Stimulated activated memory B cell treated with anti-CD40 and anti-IgM and Interleukin-4, amounts not matched to agents 10 μg/mL and 1 μg/mL and 100 μg/mL, for 72 hours (primary cell): ENCODE measurements at regions not wholly inside any gene's neighbourhood (a gene's known extent, or its start where the extent isn't known, plus 50 kb on each side); places are given as distances from the start of the nearest gene placed in this dataset.

Source experiments
- ATAC-seq: fragments of 150-1000 bp; cut with Tn5 transposase; 2 replicates; pipeline ENCODE4 v1.10.0; 2021
- H3K27ac Mint-ChIP-seq: one replicate; pipeline ENCODE4 v1.8.0; 2022; ENCODE audit warnings: mild to moderate bottlenecking, mixed read lengths
- H3K27me3 Mint-ChIP-seq: one replicate; pipeline ENCODE4 v1.8.0; 2022; ENCODE audit warnings: mixed read lengths
- H3K36me3 Mint-ChIP-seq: one replicate; pipeline ENCODE4 v1.8.0; 2022; ENCODE audit warnings: mixed read lengths
- H3K4me1 Mint-ChIP-seq: one replicate; pipeline ENCODE4 v1.8.0; 2022; ENCODE audit warnings: mixed read lengths
- H3K4me3 Mint-ChIP-seq: one replicate; pipeline ENCODE4 v1.8.0; 2022; ENCODE audit warnings: mild to moderate bottlenecking, moderate library complexity, mixed read lengths
- H3K9me3 Mint-ChIP-seq: one replicate; pipeline ENCODE4 v1.8.0; 2022; ENCODE audit warnings: mixed read lengths

- no peaks in the 10 kb centered on the region for H3K9me3 Mint-ChIP-seq
- no peak overlapping the region for H3K27ac Mint-ChIP-seq
- no peaks in the 10 kb centered on the region for H3K36me3 Mint-ChIP-seq
- no peak overlapping the region for H3K4me3 Mint-ChIP-seq
- H3K4me1 Mint-ChIP-seq, result no peaks in the 10 kb centered on the region
- ATAC-seq, result no peak
- H3K27me3 Mint-ChIP-seq, result no peaks in the 10 kb centered on the region
These were observed 440.7 kb upstream of the MMADHC start for GRCh38 chr2:150028322-150028721.

- no peak for ATAC-seq
- Mint-ChIP-seq H3K27ac (no peak overlapping the region), H3K4me1 (no peaks in the 10 kb centered on the region), H3K27me3 (no peaks in the 10 kb centered on the region), H3K4me3 (no peak overlapping the region), H3K9me3 (no peaks in the 10 kb centered on the region), H3K36me3 (no peaks in the 10 kb centered on the region)
These were observed 439.6 kb upstream of the MMADHC start for GRCh38 chr2:150027164-150027563.

- H3K9me3 Mint-ChIP-seq, result no peaks in the 10 kb centered on the region
- H3K27ac Mint-ChIP-seq, result no peak overlapping the region
- H3K36me3 Mint-ChIP-seq, result no peaks in the 10 kb centered on the region
- ATAC-seq, result no peak
- H3K4me3 Mint-ChIP-seq, result no peak overlapping the region
- H3K4me1 Mint-ChIP-seq, result no peaks in the 10 kb centered on the region
- no peaks in the 10 kb centered on the region for H3K27me3 Mint-ChIP-seq
These were observed 436.1 kb upstream of the MMADHC start for GRCh38 chr2:150023663-150024062.

GRCh38 chr2:150023044-150023443 lies 435.5 kb upstream of the MMADHC start:
- no peak overlapping the region for H3K27ac Mint-ChIP-seq
- no peaks in the 10 kb centered on the region for H3K4me1 Mint-ChIP-seq
- no peaks in the 10 kb centered on the region for H3K9me3 Mint-ChIP-seq
- no peaks in the 10 kb centered on the region for H3K27me3 Mint-ChIP-seq
- no peak for ATAC-seq
- H3K4me3 Mint-ChIP-seq, result no peak overlapping the region
- H3K36me3 Mint-ChIP-seq, result no peaks in the 10 kb centered on the region

- no peak for ATAC-seq
- Mint-ChIP-seq H3K27ac (no peak overlapping the region), H3K27me3 (no peaks in the 10 kb centered on the region), H3K4me1 (no peaks in the 10 kb centered on the region), H3K4me3 (no peak overlapping the region), H3K36me3 (no peaks in the 10 kb centered on the region), H3K9me3 (no peaks in the 10 kb centered on the region)
These were observed 433.5 kb upstream of the MMADHC start for GRCh38 chr2:150020937-150021673.

- Mint-ChIP-seq H3K4me3 (no peak overlapping the region), H3K27ac (no peak overlapping the region), H3K27me3 (no peaks in the 10 kb centered on the region), H3K4me1 (no peaks in the 10 kb centered on the region), H3K9me3 (no peaks in the 10 kb centered on the region), H3K36me3 (no peaks in the 10 kb centered on the region)
- no peak for ATAC-seq
These were observed 432.6 kb upstream of the MMADHC start for GRCh38 chr2:150020221-150020620.

- H3K9me3 Mint-ChIP-seq, result peaks cover 4% of the 10 kb centered on the region
- no peak for ATAC-seq
- H3K27ac Mint-ChIP-seq, result no peak overlapping the region
- H3K4me1 Mint-ChIP-seq, result no peaks in the 10 kb centered on the region
- H3K36me3 Mint-ChIP-seq, result no peaks in the 10 kb centered on the region
- H3K27me3 Mint-ChIP-seq, result no peaks in the 10 kb centered on the region
- H3K4me3 Mint-ChIP-seq, result no peak overlapping the region
These were observed 431.5 kb upstream of the MMADHC start for GRCh38 chr2:150019063-150019462.

- Mint-ChIP-seq H3K27me3 (no peaks in the 10 kb centered on the region), H3K4me1 (no peaks in the 10 kb centered on the region), H3K9me3 (peaks cover 4% of the 10 kb centered on the region), H3K4me3 (no peak overlapping the region), H3K36me3 (no peaks in the 10 kb centered on the region), H3K27ac (no peak overlapping the region)
- ATAC-seq, result no peak
These were observed 425.4 kb upstream of the MMADHC start for GRCh38 chr2:150012986-150013385.

GRCh38 chr2:150011161-150011730 lies 423.7 kb upstream of the MMADHC start:
- H3K4me3 Mint-ChIP-seq, result no peak overlapping the region
- H3K36me3 Mint-ChIP-seq, result no peaks in the 10 kb centered on the region

GRCh38 chr2:150008901-150009300 lies 421.3 kb upstream of the MMADHC start:
- Mint-ChIP-seq H3K4me3 (no peak overlapping the region), H3K27me3 (no peaks in the 10 kb centered on the region), H3K36me3 (no peaks in the 10 kb centered on the region), H3K9me3 (no peaks in the 10 kb centered on the region), H3K4me1 (no peaks in the 10 kb centered on the region), H3K27ac (no peak overlapping the region)
- no peak for ATAC-seq

More at GRCh38 chr2:150011161-150011730, 423.7 kb upstream of the MMADHC start:
- peaks cover 4% of the 10 kb centered on the region for H3K9me3 Mint-ChIP-seq
- H3K4me1 Mint-ChIP-seq, result no peaks in the 10 kb centered on the region
- no peak for ATAC-seq
- no peak overlapping the region for H3K27ac Mint-ChIP-seq
- no peaks in the 10 kb centered on the region for H3K27me3 Mint-ChIP-seq

- no peak for ATAC-seq
- H3K36me3 Mint-ChIP-seq, result no peaks in the 10 kb centered on the region
- no peak overlapping the region for H3K27ac Mint-ChIP-seq
- H3K9me3 Mint-ChIP-seq, result no peaks in the 10 kb centered on the region
- no peak overlapping the region for H3K4me3 Mint-ChIP-seq
- no peaks in the 10 kb centered on the region for H3K4me1 Mint-ChIP-seq
- H3K27me3 Mint-ChIP-seq, result no peaks in the 10 kb centered on the region
These were observed 420.3 kb upstream of the MMADHC start for GRCh38 chr2:150007815-150008430.

- Mint-ChIP-seq H3K9me3 (no peaks in the 10 kb centered on the region), H3K4me3 (no peak overlapping the region), H3K4me1 (no peaks in the 10 kb centered on the region), H3K36me3 (no peaks in the 10 kb centered on the region), H3K27ac (no peak overlapping the region), H3K27me3 (no peaks in the 10 kb centered on the region)
- ATAC-seq, result no peak
These were observed 419.0 kb upstream of the MMADHC start for GRCh38 chr2:150006591-150006990.

GRCh38 chr2:150003544-150003943 lies 416.0 kb upstream of the MMADHC start:
- no peaks in the 10 kb centered on the region for H3K4me1 Mint-ChIP-seq
- no peak overlapping the region for H3K4me3 Mint-ChIP-seq
- no peaks in the 10 kb centered on the region for H3K27me3 Mint-ChIP-seq
- no peak for ATAC-seq
- H3K36me3 Mint-ChIP-seq, result no peaks in the 10 kb centered on the region
- H3K27ac Mint-ChIP-seq, result no peak overlapping the region
- H3K9me3 Mint-ChIP-seq, result no peaks in the 10 kb centered on the region

GRCh38 chr2:150001788-150002187 lies 414.2 kb upstream of the MMADHC start:
- Mint-ChIP-seq H3K4me1 (no peaks in the 10 kb centered on the region), H3K27ac (no peak overlapping the region), H3K36me3 (no peaks in the 10 kb centered on the region), H3K27me3 (no peaks in the 10 kb centered on the region), H3K9me3 (no peaks in the 10 kb centered on the region), H3K4me3 (no peak overlapping the region)
- ATAC-seq, result no peak

GRCh38 chr2:149996901-149997300 lies 409.3 kb upstream of the MMADHC start:
- Mint-ChIP-seq H3K36me3 (no peaks in the 10 kb centered on the region), H3K27ac (no peak overlapping the region), H3K4me1 (no peaks in the 10 kb centered on the region), H3K4me3 (no peak overlapping the region), H3K27me3 (no peaks in the 10 kb centered on the region), H3K9me3 (no peaks in the 10 kb centered on the region)
- ATAC-seq, result no peak
